Kidney epithelial cell (primary cell): ENCODE measurements at regions not wholly inside any gene's neighbourhood (a gene's known extent, or its start where the extent isn't known, plus 50 kb on each side); places are given as distances from the start of the nearest gene placed in this dataset.

Experiments used
- DNase-seq: peaks from one replicate; pipeline ENCODE4 v3.0.0-alpha.2; 2010; ENCODE audit warnings: low read depth
- H3K27me3 ChIP-seq: 2 replicates; pipeline ENCODE4 v1.6.0; 2011; ENCODE audit warnings: low read length; ENCODE audit not compliant: control insufficient read depth, insufficient read depth
- H3K36me3 ChIP-seq: 2 replicates; pipeline ENCODE4 v1.5.1; 2011; ENCODE audit warnings: low read length; ENCODE audit not compliant: control insufficient read depth, insufficient read depth
- H3K4me3 ChIP-seq: 2 replicates; pipeline ENCODE4 v1.5.1; 2011; ENCODE audit warnings: low read depth, mild to moderate bottlenecking, control low read depth, low read length
- TF ChIP-seq, protein P1 (sequence below): IDR thresholded peaks from 2 replicates; pipeline ENCODE4 v1.5.1; 2011; ENCODE audit warnings: mild to moderate bottlenecking, moderate library complexity, low read length, control low read depth, inconsistent platforms; ENCODE audit not compliant: insufficient read depth, poor library complexity, severe bottlenecking

GRCh38 chr4:14130551-14130950, 503.0 kb upstream of the BOD1L1 start:
- H3K27me3 ChIP-seq: no peaks in the 10 kb centered on the region
- no peak overlapping the region for H3K4me3 ChIP-seq
- H3K36me3 ChIP-seq: no peaks in the 10 kb centered on the region
- TF ChIP-seq, protein P1, sequence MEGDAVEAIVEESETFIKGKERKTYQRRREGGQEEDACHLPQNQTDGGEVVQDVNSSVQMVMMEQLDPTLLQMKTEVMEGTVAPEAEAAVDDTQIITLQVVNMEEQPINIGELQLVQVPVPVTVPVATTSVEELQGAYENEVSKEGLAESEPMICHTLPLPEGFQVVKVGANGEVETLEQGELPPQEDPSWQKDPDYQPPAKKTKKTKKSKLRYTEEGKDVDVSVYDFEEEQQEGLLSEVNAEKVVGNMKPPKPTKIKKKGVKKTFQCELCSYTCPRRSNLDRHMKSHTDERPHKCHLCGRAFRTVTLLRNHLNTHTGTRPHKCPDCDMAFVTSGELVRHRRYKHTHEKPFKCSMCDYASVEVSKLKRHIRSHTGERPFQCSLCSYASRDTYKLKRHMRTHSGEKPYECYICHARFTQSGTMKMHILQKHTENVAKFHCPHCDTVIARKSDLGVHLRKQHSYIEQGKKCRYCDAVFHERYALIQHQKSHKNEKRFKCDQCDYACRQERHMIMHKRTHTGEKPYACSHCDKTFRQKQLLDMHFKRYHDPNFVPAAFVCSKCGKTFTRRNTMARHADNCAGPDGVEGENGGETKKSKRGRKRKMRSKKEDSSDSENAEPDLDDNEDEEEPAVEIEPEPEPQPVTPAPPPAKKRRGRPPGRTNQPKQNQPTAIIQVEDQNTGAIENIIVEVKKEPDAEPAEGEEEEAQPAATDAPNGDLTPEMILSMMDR: no peak
- no peak for DNase-seq

GRCh38 chr4:14131335-14131734, 503.8 kb upstream of the BOD1L1 start:
- TF ChIP-seq, protein P1: no peak
- H3K36me3 ChIP-seq: no peaks in the 10 kb centered on the region
- H3K27me3 ChIP-seq: no peaks in the 10 kb centered on the region
- no peak for DNase-seq
- H3K4me3 ChIP-seq: no peak overlapping the region

DNA sequence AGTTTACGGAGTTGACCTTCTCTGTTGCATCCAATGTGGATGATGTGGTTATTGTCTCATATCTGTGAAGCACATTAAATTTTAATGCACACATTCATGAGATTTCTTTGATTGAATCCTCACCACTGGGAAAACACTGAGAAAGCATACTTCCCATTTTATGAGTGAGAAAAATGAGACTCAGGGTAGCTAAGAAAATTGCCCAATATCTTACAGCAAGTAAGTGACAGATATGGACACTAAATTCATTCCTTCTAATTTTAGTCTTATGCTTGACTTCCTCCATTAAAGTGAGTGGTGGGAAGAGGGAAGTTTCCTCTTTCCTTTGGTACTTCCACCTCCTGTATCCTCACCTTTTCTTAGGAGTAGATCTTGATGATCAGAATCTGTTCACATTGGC, 504.8 kb upstream of the BOD1L1 start:
- TF ChIP-seq, protein P1: no peak
- Histone ChIP-seq H3K4me3 (no peak overlapping the region), H3K36me3 (no peaks in the 10 kb centered on the region), H3K27me3 (no peaks in the 10 kb centered on the region)
- DNase-seq: no peak

DNA sequence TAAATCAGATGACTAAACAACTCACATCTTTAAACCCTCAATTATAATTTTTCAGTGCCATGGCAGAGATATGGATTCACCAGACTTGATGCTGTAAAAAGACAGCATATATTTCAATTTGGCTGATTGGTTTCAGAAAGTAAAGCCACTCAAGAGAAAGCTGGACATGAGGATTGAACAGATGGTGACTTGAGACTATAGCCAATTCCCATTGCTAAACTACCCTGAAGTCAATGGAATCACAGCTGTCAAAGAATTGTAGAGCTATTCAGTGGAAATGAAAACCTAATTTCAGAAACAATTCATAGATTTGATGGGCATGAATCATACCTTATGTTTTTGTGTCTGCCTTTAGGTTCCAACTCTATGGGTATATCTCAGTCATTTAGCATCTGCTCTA, 510.6 kb upstream of the BOD1L1 start:
- no peaks in the 10 kb centered on the region for H3K27me3 ChIP-seq
- no peaks in the 10 kb centered on the region for H3K36me3 ChIP-seq
- TF ChIP-seq, protein P1: no peak
- no peak overlapping the region for H3K4me3 ChIP-seq
- DNase-seq: no peak

DNA sequence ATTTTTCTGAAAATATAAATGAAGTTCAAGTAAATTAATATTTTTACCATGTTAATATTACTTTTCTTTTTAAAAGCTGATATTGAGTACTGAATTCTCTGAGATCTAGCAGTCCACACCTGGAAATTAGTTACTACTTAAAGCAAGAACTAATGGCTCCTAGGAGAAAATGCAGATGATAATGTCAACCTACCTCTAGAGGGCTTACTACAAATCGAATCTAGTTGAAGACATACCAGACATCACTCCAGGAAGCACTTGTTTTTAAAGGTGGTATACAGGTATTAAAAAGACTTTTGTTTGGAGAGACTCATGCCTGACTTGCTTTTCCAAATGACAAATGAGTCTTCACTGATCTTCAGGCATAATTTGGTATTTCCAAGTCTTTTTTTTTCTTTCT, 516.4 kb upstream of the BOD1L1 start:
- no peak overlapping the region for H3K4me3 ChIP-seq
- no peaks in the 10 kb centered on the region for H3K36me3 ChIP-seq
- TF ChIP-seq, protein P1: no peak
- DNase-seq: no peak
- H3K27me3 ChIP-seq: no peaks in the 10 kb centered on the region

DNA sequence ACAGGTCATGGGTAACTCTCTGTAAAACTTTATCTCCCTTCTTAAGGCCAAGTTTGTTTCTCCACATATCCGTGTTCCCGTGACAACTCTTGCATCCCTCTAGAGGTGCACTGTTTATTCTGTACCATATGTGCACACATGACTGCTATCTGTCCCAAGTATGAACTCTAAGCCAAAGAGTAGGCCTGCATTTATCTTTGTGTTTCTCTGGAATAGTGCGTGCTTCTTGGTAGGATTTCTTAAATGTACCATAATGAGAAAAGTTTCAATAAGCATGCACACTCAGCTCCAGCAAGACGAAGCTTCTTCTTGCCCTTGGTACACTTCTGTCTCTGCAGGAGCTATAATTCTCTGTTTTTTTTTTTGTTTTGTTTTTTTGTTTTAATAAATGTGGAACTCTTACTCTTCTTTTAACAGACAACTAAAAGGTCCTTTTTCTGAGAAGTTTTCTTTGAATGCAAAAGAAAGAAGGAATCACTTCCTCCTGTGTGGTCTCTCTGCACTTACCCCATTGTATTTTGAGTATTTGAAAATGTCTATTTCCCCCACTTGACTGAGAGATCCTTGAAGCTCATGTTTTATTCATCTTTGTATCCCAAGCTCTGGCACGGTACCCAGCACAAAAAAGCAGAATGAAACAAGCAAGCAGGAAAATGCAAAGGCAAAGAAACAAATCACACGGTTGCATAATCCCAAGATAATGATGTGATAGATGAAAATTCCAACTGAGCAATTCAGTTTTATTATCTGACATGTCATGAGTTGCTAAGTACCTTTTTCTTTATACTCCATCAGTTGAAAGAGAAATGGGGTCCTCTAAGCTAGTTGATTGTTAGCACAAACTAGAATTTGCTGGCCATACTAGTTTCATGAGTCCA, 521.9 kb upstream of the BOD1L1 start:
- H3K4me3 ChIP-seq: no peak overlapping the region
- TF ChIP-seq, protein P1: no peak
- no peaks in the 10 kb centered on the region for H3K27me3 ChIP-seq
- no peak for DNase-seq
- no peaks in the 10 kb centered on the region for H3K36me3 ChIP-seq
